HCT116 (cell line): ENCODE measurements at regions not wholly inside any gene's neighbourhood (a gene's known extent, or its start where the extent isn't known, plus 50 kb on each side); places are given as distances from the start of the nearest gene placed in this dataset.

ENCODE experiments used
- ATAC-seq: fragments of 200-7000 bp; cut with Tn5 transposase; 2 replicates; pipeline ENCODE4 v1.9.1; 2020; ENCODE audit warnings: mild to moderate bottlenecking, moderate library complexity
- BruUV-seq: library from RNA; stranded (reverse); fragments of 400-500 nt; replicated peaks from 2 replicates; lab custom pipeline; 2021; lab: Mats Ljungman, UMichigan
- CTCF ChIA-PET: fragments of 300-600 bp; sonication (Branson Sonifier 250); formaldehyde crosslinking; loops from one replicate; lab custom pipeline; 2021; ENCODE audit warnings: antibody characterized with exemption; lab: Charles Lee
- POLR2A ChIA-PET: fragments of 300-600, 350-600 bp; sonication (Branson Sonifier 250); formaldehyde crosslinking; loops from one replicate; lab custom pipeline; 2021; ENCODE audit warnings: antibody characterized with exemption; lab: Charles Lee
- RAD21 ChIA-PET, 2 experiments: fragments of 300-600 bp; sonication (Branson Sonifier 250); formaldehyde crosslinking; loops; one replicate each; lab custom pipeline; 2023; ENCODE audit warnings: low total read pairs in 2 of 2; ENCODE audit not compliant: uncharacterized antibody in 2 of 2, unreplicated experiment in 2 of 2, low non-redundant PET in 1 of 2; lab: Charles Lee
- DNase-seq: peaks from one replicate; pipeline ENCODE4 v3.0.0-alpha.2; 2010; ENCODE audit warnings: low read depth, low spot score
- H2AFZ ChIP-seq: fragments of 200-600 bp; shearing (Covaris generic), sonication (generic); 2 replicates; pipeline ENCODE4 v1.6.1; 2017; ENCODE audit warnings: low read depth, mixed run types, mixed read lengths, antibody characterized with exemption, low read length; ENCODE audit not compliant: poor library complexity, severe bottlenecking
- H3K27ac ChIP-seq: 2 replicates; pipeline ENCODE4 v1.5.1; 2012; ENCODE audit warnings: low read depth, low read length
- H3K27me3 ChIP-seq: fragments of 200-600 bp; sonication (generic); 2 replicates; pipeline ENCODE4 v1.6.1; 2016; ENCODE audit warnings: mixed run types, low read length, mixed read lengths; ENCODE audit not compliant: insufficient read depth
- H3K36me3 ChIP-seq, 2 experiments: fragments of 200-500 bp in 1 of 2; fragments of 200-600 bp in 1 of 2; sonication (Bioruptor generic) in 1 of 2; sonication (generic) in 1 of 2; 2 replicates each; pipeline versions ENCODE4 v1.5.1 to v1.6.1; 2014 to 2016; ENCODE audit warnings: low read length in 2 of 2, inconsistent platforms in 1 of 2, mixed read lengths in 1 of 2, mixed run types in 1 of 2; ENCODE audit not compliant: insufficient read depth in 2 of 2, control insufficient read depth in 1 of 2
- H3K4me1 ChIP-seq, 2 experiments: fragments of 200-600 bp in 1 of 2; sonication (generic) in 1 of 2; 2 replicates each; pipeline versions ENCODE4 v1.5.1 to v1.6.1; 2012 to 2017; ENCODE audit warnings: low read length in 2 of 2, inconsistent platforms in 1 of 2, mild to moderate bottlenecking in 1 of 2, mixed read lengths in 1 of 2, mixed run types in 1 of 2, moderate library complexity in 1 of 2; ENCODE audit not compliant: insufficient read depth in 2 of 2, control insufficient read depth in 1 of 2
- H3K4me2 ChIP-seq: fragments of 200-600 bp; sonication (generic); 2 replicates; pipeline ENCODE4 v1.6.1; 2017; ENCODE audit warnings: mixed run types, low read length, mixed read lengths
- H3K4me3 ChIP-seq, 2 experiments: fragments of 200-600 bp in 1 of 2; sonication (generic) in 1 of 2; replicated peaks in 1 of 2; 2 replicates each; pipeline ENCODE4 v1.5.1; 2011 to 2016; ENCODE audit warnings: low read length in 2 of 2, control low read depth in 1 of 2, low read depth in 1 of 2, mild to moderate bottlenecking in 1 of 2, mixed read lengths in 1 of 2, mixed run types in 1 of 2
- H3K79me2 ChIP-seq: fragments of 200-600 bp; sonication (generic); 2 replicates; pipeline ENCODE4 v1.6.1; 2017; ENCODE audit warnings: mild to moderate bottlenecking, mixed run types, low read length, moderate library complexity, mixed read lengths; ENCODE audit not compliant: insufficient read depth
- H3K9ac ChIP-seq: fragments of 200-600 bp; sonication (generic); 2 replicates; pipeline ENCODE4 v1.6.1; 2016; ENCODE audit warnings: low read length, mixed read lengths
- H3K9me2 ChIP-seq: fragments of 200-600 bp; sonication (generic), shearing (Covaris generic); 2 replicates; pipeline ENCODE4 v1.6.1; 2017; ENCODE audit warnings: mixed run types, mild to moderate bottlenecking, moderate library complexity; ENCODE audit not compliant: insufficient read depth
- H3K9me3 ChIP-seq, 2 experiments: fragments of 200-500 bp in 1 of 2; fragments of 200-600 bp in 1 of 2; sonication (Bioruptor generic) in 1 of 2; sonication (generic) in 1 of 2; 2 replicates each; pipeline ENCODE4 v1.6.1; 2014 to 2017; ENCODE audit warnings: low read length in 2 of 2, mixed read lengths in 2 of 2, inconsistent platforms in 1 of 2, low read depth in 1 of 2, mild to moderate bottlenecking in 1 of 2, mixed run types in 1 of 2, moderate library complexity in 1 of 2; ENCODE audit not compliant: control insufficient read depth in 1 of 2, insufficient read depth in 1 of 2
- H4K20me1 ChIP-seq: fragments of 200-600 bp; sonication (generic), shearing (Covaris generic); 2 replicates; pipeline ENCODE4 v1.6.1; 2017; ENCODE audit warnings: mixed run types, mild to moderate bottlenecking, moderate library complexity; ENCODE audit not compliant: insufficient read depth
- CBX3 ChIP-seq: IDR thresholded peaks from 2 replicates; pipeline ENCODE4 v1.6.1; 2012; ENCODE audit warnings: low read depth
- CEBPB ChIP-seq: IDR thresholded peaks from 2 replicates; pipeline ENCODE4 v1.6.1; 2012; ENCODE audit warnings: low read depth
- CTCF ChIP-seq, 3 experiments: fragments of 200-600 bp in 1 of 3; sonication (generic) in 1 of 3; IDR thresholded peaks in 2 of 3; conservative IDR thresholded peaks in 1 of 3; 2 replicates each; pipeline ENCODE4 v1.5.1; 2012 to 2017; ENCODE audit warnings: low read depth in 2 of 3, low read length in 2 of 3, antibody characterized with exemption in 1 of 3, borderline replicate concordance in 1 of 3, control low read depth in 1 of 3, mild to moderate bottlenecking in 1 of 3, mixed read lengths in 1 of 3, mixed run types in 1 of 3, moderate library complexity in 1 of 3; ENCODE audit not compliant: insufficient read depth in 1 of 3
- EGR1 ChIP-seq: IDR thresholded peaks from 2 replicates; pipeline ENCODE4 v1.6.1; 2012; ENCODE audit warnings: low read depth
- ELF1 ChIP-seq: IDR thresholded peaks from 2 replicates; pipeline ENCODE4 v1.6.1; 2012; ENCODE audit warnings: low read depth, borderline replicate concordance
- FOSL1 ChIP-seq: IDR thresholded peaks from 2 replicates; pipeline ENCODE4 v1.6.1; 2012; ENCODE audit warnings: low read depth
- JUND ChIP-seq: IDR thresholded peaks from 2 replicates; pipeline ENCODE4 v1.6.1; 2012
- MAX ChIP-seq: IDR thresholded peaks from 2 replicates; pipeline ENCODE4 v1.6.1; 2012
- POLR2A ChIP-seq: IDR thresholded peaks from 2 replicates; pipeline ENCODE4 v1.7.0; 2011; ENCODE audit warnings: borderline replicate concordance; ENCODE audit not compliant: insufficient read depth, insufficient read length; ENCODE audit errors: extremely low read depth
- POLR2AphosphoS5 ChIP-seq: IDR thresholded peaks from 2 replicates; pipeline ENCODE4 v1.6.1; 2011; ENCODE audit warnings: mild to moderate bottlenecking, low read depth, low read length, moderate library complexity
- RAD21 ChIP-seq: IDR thresholded peaks from 2 replicates; pipeline ENCODE4 v1.6.1; 2012; ENCODE audit warnings: low read depth, mild to moderate bottlenecking
- REST ChIP-seq: IDR thresholded peaks from 2 replicates; pipeline ENCODE4 v1.6.1; 2012; ENCODE audit warnings: low read depth
- SP1 ChIP-seq: IDR thresholded peaks from 2 replicates; pipeline ENCODE4 v1.6.1; 2012; ENCODE audit warnings: low read depth
- SRF ChIP-seq: IDR thresholded peaks from 2 replicates; pipeline ENCODE4 v1.6.1; 2012; ENCODE audit warnings: low read depth
- TCF7L2 ChIP-seq: IDR thresholded peaks from 2 replicates; pipeline ENCODE4 v1.7.0; 2011; ENCODE audit warnings: borderline replicate concordance, inconsistent platforms; ENCODE audit not compliant: insufficient read depth, insufficient read length; ENCODE audit errors: extremely low read depth
- YY1 ChIP-seq: IDR thresholded peaks from 2 replicates; pipeline ENCODE4 v1.6.1; 2011; ENCODE audit warnings: low read length, low read depth, moderate library complexity, mild to moderate bottlenecking; ENCODE audit not compliant: insufficient replicate concordance; ENCODE audit errors: extremely low read depth
- ZBTB33 ChIP-seq: IDR thresholded peaks from 2 replicates; pipeline ENCODE4 v1.6.1; 2011; ENCODE audit warnings: mild to moderate bottlenecking, low read length, moderate library complexity; ENCODE audit not compliant: insufficient replicate concordance; ENCODE audit errors: extremely low read depth
- ZNF274 ChIP-seq: fragments of 200-500 bp; sonication (Bioruptor generic); IDR thresholded peaks from 2 replicates; pipeline ENCODE4 v1.6.1; 2014; ENCODE audit warnings: mild to moderate bottlenecking, low read depth, low read length, inconsistent platforms
- intact Hi-C: fragments of 100-400 bp; cut with micrococcal nuclease; formaldehyde crosslinking; loops from 2 replicates; pipeline ENCODE4 v1.10.0; 2022
- TF ChIP-seq, protein P1 (sequence below): IDR thresholded peaks from 2 replicates; pipeline ENCODE4 v1.6.1; 2012

- ATAC-seq (no peak), DNase-seq (no peak)
- RAD21 ChIA-PET = no interaction called here
- Histone ChIP-seq H3K36me3 (no peaks in the 10 kb centered on the region), H3K4me2 (no peak overlapping the region), H3K4me1 (no peaks in the 10 kb centered on the region), H3K9me2 (no peaks in the 10 kb centered on the region), H4K20me1 (no peaks in the 10 kb centered on the region), H3K27me3 (peaks cover 6% of the 10 kb centered on the region; the same call in 1 of the 2 replicates), H3K27ac (no peak overlapping the region), H3K4me3 (no peak overlapping the region), H3K9ac (no peak overlapping the region), H3K79me2 (no peaks in the 10 kb centered on the region), H2AFZ (no peak overlapping the region), H3K9me3 (no peaks in the 10 kb centered on the region)
- POLR2A ChIA-PET = no interaction called here
- CTCF ChIA-PET = no interaction called here
- BruUV-seq = no TSS peak
- intact Hi-C loops = no loop called here
- TF ChIP-seq SP1 (no peak), CBX3 (no peak), SRF (no peak), TCF7L2 (no peak), EGR1 (no peak), POLR2A (no peak), MAX (no peak), REST (no peak), JUND (no peak), CTCF (IDR thresholded peaks at IDR 0.05 in 2 of 3, conservative IDR thresholded peaks at IDR 0.05 in 1 of 3; ENCODE audit: borderline replicate concordance in 1 of 3, insufficient read depth in 1 of 3, low read depth in 2 of 3, low read length in 2 of 3) (no peak), POLR2AphosphoS5 (no peak), ZNF274 (no peak), YY1 (no peak), CEBPB (no peak), ZBTB33 (no peak), RAD21 (no peak), FOSL1 (no peak), ELF1 (no peak)
- TF ChIP-seq, protein P1, sequence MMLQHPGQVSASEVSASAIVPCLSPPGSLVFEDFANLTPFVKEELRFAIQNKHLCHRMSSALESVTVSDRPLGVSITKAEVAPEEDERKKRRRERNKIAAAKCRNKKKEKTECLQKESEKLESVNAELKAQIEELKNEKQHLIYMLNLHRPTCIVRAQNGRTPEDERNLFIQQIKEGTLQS = no peak
Measured at GRCh38 chr4:54392479-54392878, 163.4 kb downstream of the PDGFRA start.
